HG02885 (cell line): ENCODE measurements at regions not wholly inside any gene's neighbourhood (a gene's known extent, or its start where the extent isn't known, plus 50 kb on each side); places are given as distances from the start of the nearest gene placed in this dataset.

ENCODE experiments used
- ATAC-seq: cut with Tn5 transposase; IDR thresholded peaks from one replicate; pipeline ENCODE4 v1.9.1; 2021; ENCODE audit warnings: mild to moderate bottlenecking; ENCODE audit not compliant: unreplicated experiment, poor library complexity

- ATAC-seq = no peak
These were observed 712.0 kb downstream of the INHBA start for GRCh38 chr7:40990841-40991240.

GRCh38 chr7:40987571-40987970 lies 715.3 kb downstream of the INHBA start:
- ATAC-seq = no peak

- ATAC-seq = no peak
These were observed 716.5 kb downstream of the INHBA start for GRCh38 chr7:40986351-40986873.

GRCh38 chr7:40983111-40983510 lies 719.8 kb downstream of the INHBA start:
- ATAC-seq = no peak

- no peak for ATAC-seq
These were observed 723.6 kb downstream of the INHBA start for GRCh38 chr7:40979296-40979695.

- ATAC-seq = no peak
These were observed 724.8 kb downstream of the INHBA start for GRCh38 chr7:40978047-40978446.

GRCh38 chr7:40977533-40977932 lies 725.4 kb downstream of the INHBA start:
- no peak for ATAC-seq

- no peak for ATAC-seq
These were observed 730.5 kb downstream of the INHBA start for GRCh38 chr7:40972426-40972825.

GRCh38 chr7:40969641-40970040 lies 733.2 kb downstream of the INHBA start:
- ATAC-seq = no peak

- ATAC-seq = no peak
These were observed 736.2 kb downstream of the INHBA start for GRCh38 chr7:40966693-40967092.

- peak; percentile 78 for ATAC-seq
These were observed 737.1 kb downstream of the INHBA start for GRCh38 chr7:40965774-40966173.

GRCh38 chr7:40965016-40965415 lies 737.9 kb downstream of the INHBA start:
- ATAC-seq = no peak

- no peak for ATAC-seq
These were observed 738.3 kb downstream of the INHBA start for GRCh38 chr7:40964610-40965009.

- no peak for ATAC-seq
These were observed 742.9 kb downstream of the INHBA start for GRCh38 chr7:40959955-40960354.

- no peak for ATAC-seq
These were observed 754.7 kb downstream of the INHBA start for GRCh38 chr7:40948239-40948638.

GRCh38 chr7:40947566-40947965 lies 755.3 kb downstream of the INHBA start:
- no peak for ATAC-seq

- no peak for ATAC-seq
These were observed 756.3 kb downstream of the INHBA start for GRCh38 chr7:40946549-40946948.

GRCh38 chr7:40945788-40946187 lies 757.1 kb downstream of the INHBA start:
- no peak for ATAC-seq

- ATAC-seq = no peak
These were observed 757.8 kb downstream of the INHBA start for GRCh38 chr7:40944981-40945585.

- ATAC-seq = no peak
These were observed 765.0 kb downstream of the INHBA start for GRCh38 chr7:40937879-40938278.

GRCh38 chr7:40935435-40935834 lies 767.5 kb downstream of the INHBA start:
- no peak for ATAC-seq

- no peak for ATAC-seq
These were observed 779.3 kb downstream of the INHBA start for GRCh38 chr7:40923626-40924025.

- no peak for ATAC-seq
These were observed 780.6 kb downstream of the INHBA start for GRCh38 chr7:40922316-40922670.
